ENCODE measurements at regions not wholly inside any gene's neighbourhood (a gene's known extent, or its start where the extent isn't known, plus 50 kb on each side); places are given as distances from the start of the nearest gene placed in this dataset.

DNA sequence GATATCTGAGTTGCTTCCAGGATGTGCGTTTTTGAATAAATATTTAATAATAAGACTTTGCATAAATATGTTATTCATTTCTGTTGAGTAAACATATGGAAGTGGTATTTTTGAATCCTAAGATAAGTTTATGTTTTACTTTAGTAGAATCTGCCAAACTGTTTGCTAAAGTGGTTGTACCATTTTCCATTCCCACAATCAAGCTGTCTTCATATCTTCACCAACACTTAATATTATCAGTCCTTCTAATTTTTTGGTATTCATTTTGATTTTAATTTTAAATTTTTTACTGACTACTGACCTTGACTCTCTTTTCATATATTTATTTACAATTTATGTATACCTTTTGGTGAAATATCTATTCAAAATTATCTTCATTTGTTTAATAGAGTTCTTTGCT lies 293.9 kb upstream of the PTCHD4 start:
- no peak overlapping the region for H3K9ac ChIP-seq (ENCODE audit: control insufficient read depth, extremely low read depth, insufficient read depth, low read length)
- H2AFZ ChIP-seq (ENCODE audit: control insufficient read depth, low read length): no peak overlapping the region
- TF ChIP-seq, protein P1, sequence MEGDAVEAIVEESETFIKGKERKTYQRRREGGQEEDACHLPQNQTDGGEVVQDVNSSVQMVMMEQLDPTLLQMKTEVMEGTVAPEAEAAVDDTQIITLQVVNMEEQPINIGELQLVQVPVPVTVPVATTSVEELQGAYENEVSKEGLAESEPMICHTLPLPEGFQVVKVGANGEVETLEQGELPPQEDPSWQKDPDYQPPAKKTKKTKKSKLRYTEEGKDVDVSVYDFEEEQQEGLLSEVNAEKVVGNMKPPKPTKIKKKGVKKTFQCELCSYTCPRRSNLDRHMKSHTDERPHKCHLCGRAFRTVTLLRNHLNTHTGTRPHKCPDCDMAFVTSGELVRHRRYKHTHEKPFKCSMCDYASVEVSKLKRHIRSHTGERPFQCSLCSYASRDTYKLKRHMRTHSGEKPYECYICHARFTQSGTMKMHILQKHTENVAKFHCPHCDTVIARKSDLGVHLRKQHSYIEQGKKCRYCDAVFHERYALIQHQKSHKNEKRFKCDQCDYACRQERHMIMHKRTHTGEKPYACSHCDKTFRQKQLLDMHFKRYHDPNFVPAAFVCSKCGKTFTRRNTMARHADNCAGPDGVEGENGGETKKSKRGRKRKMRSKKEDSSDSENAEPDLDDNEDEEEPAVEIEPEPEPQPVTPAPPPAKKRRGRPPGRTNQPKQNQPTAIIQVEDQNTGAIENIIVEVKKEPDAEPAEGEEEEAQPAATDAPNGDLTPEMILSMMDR (optimal IDR thresholded peaks at IDR 0.05 in 1 of 3, IDR thresholded peaks at IDR 0.05 in 1 of 3, conservative IDR thresholded peaks at IDR 0.05 in 1 of 3; ENCODE audit: extremely low read depth in 1 of 3, insufficient read depth in 2 of 3, low read length in 3 of 3): no peak
- no peak for TF ChIP-seq EZH2 (IDR thresholded peaks at IDR 0.05; ENCODE audit: low read length)
- no peaks in the 10 kb centered on the region for H3K36me3 ChIP-seq (ENCODE audit: control insufficient read depth in 2 of 2, extremely low read depth in 1 of 2, insufficient read depth in 2 of 2, low read length in 2 of 2)
- no peak overlapping the region for H3K4me2 ChIP-seq (ENCODE audit: control insufficient read depth, extremely low read depth, insufficient read depth, low read depth, low read length)
- dilution Hi-C loops (cut with MboI; ENCODE audit: extremely low pct_ligation_motif_present, low sequenced_read_pairs): no loop called here
- H3K79me2 ChIP-seq (ENCODE audit: control insufficient read depth, insufficient read depth, low read length): no peaks in the 10 kb centered on the region
- no peaks in the 10 kb centered on the region for H3K9me1 ChIP-seq (ENCODE audit: control insufficient read depth, extremely low read depth, insufficient read depth, low read length)
- H3K27ac ChIP-seq (ENCODE audit: control insufficient read depth, insufficient read depth, low read length): no peak overlapping the region
- no peaks in the 10 kb centered on the region for H3K4me1 ChIP-seq (ENCODE audit: control insufficient read depth, extremely low read depth, insufficient read depth, low read length)
- H3K9me3 ChIP-seq (ENCODE audit: control insufficient read depth, low read depth, low read length): no peaks in the 10 kb centered on the region
- no peaks in the 10 kb centered on the region for H3K27me3 ChIP-seq (ENCODE audit: control insufficient read depth, extremely low read depth, insufficient read depth, low read length)
- DNase-seq (ENCODE audit: low read depth, low spot score): no peak
- H4K20me1 ChIP-seq (ENCODE audit: control insufficient read depth, extremely low read depth, insufficient read depth, low read length): no peaks in the 10 kb centered on the region
- FAIRE-seq: no peak
- no peak overlapping the region for H3K4me3 ChIP-seq (ENCODE audit: control insufficient read depth in 2 of 3, extremely low read depth in 1 of 3, insufficient read depth in 2 of 3, low read depth in 1 of 3, low read length in 3 of 3)

DNA sequence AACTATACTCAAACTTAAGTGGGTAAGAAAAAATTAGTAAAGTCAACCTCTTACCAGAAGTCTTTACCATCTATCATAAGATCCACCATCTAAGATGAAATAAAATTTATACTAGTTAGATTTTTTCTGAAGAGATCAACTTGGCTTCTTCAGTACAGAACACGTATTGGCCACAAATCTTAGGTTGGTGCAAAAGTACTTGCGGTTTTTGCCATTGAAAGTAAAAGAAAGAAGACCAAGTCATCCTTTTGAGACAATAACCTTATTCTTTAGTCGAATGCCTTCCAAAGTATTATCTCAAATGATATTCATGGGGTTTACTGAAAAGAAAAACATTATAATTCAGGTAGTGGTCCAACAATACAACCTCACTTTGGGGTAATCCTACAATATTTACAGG lies 292.6 kb upstream of the PTCHD4 start:
- no peak overlapping the region for H2AFZ ChIP-seq (ENCODE audit: control insufficient read depth, low read length)
- no peak overlapping the region for H3K27ac ChIP-seq (ENCODE audit: control insufficient read depth, insufficient read depth, low read length)
- no peaks in the 10 kb centered on the region for H3K79me2 ChIP-seq (ENCODE audit: control insufficient read depth, insufficient read depth, low read length)
- no peak for FAIRE-seq
- H4K20me1 ChIP-seq (ENCODE audit: control insufficient read depth, extremely low read depth, insufficient read depth, low read length): no peaks in the 10 kb centered on the region
- no peak overlapping the region for H3K4me2 ChIP-seq (ENCODE audit: control insufficient read depth, extremely low read depth, insufficient read depth, low read depth, low read length)
- H3K4me3 ChIP-seq (ENCODE audit: control insufficient read depth in 2 of 3, extremely low read depth in 1 of 3, insufficient read depth in 2 of 3, low read depth in 1 of 3, low read length in 3 of 3): no peak overlapping the region
- dilution Hi-C loops (cut with MboI; ENCODE audit: extremely low pct_ligation_motif_present, low sequenced_read_pairs): no loop called here
- DNase-seq (ENCODE audit: low read depth, low spot score): no peak
- TF ChIP-seq, protein P1 (optimal IDR thresholded peaks at IDR 0.05 in 1 of 3, IDR thresholded peaks at IDR 0.05 in 1 of 3, conservative IDR thresholded peaks at IDR 0.05 in 1 of 3; ENCODE audit: extremely low read depth in 1 of 3, insufficient read depth in 2 of 3, low read length in 3 of 3): no peak
- no peak for TF ChIP-seq EZH2 (IDR thresholded peaks at IDR 0.05; ENCODE audit: low read length)
- no peaks in the 10 kb centered on the region for H3K9me3 ChIP-seq (ENCODE audit: control insufficient read depth, low read depth, low read length)
- peaks cover under 1% of the 10 kb centered on the region for H3K4me1 ChIP-seq (ENCODE audit: control insufficient read depth, extremely low read depth, insufficient read depth, low read length)
- H3K36me3 ChIP-seq (ENCODE audit: control insufficient read depth in 2 of 2, extremely low read depth in 1 of 2, insufficient read depth in 2 of 2, low read length in 2 of 2): no peaks in the 10 kb centered on the region
- no peaks in the 10 kb centered on the region for H3K27me3 ChIP-seq (ENCODE audit: control insufficient read depth, extremely low read depth, insufficient read depth, low read length)
- no peaks in the 10 kb centered on the region for H3K9me1 ChIP-seq (ENCODE audit: control insufficient read depth, extremely low read depth, insufficient read depth, low read length)
- no peak overlapping the region for H3K9ac ChIP-seq (ENCODE audit: control insufficient read depth, extremely low read depth, insufficient read depth, low read length)

Measured in keratinocyte (primary cell).